Kidney glomerular epithelial cell (primary cell): ENCODE measurements at regions not wholly inside any gene's neighbourhood (a gene's known extent, or its start where the extent isn't known, plus 50 kb on each side); places are given as distances from the start of the nearest gene placed in this dataset.
"Not testable (repeated sequence)": the region's sequence is repeated elsewhere in the genome, so short reads cannot be mapped to it uniquely, and the experiment has no call there.

Experiments used
- DNase-seq: peaks from one replicate; lab custom pipeline; 2025; lab: John Stamatoyannopoulos, UW

DNA sequence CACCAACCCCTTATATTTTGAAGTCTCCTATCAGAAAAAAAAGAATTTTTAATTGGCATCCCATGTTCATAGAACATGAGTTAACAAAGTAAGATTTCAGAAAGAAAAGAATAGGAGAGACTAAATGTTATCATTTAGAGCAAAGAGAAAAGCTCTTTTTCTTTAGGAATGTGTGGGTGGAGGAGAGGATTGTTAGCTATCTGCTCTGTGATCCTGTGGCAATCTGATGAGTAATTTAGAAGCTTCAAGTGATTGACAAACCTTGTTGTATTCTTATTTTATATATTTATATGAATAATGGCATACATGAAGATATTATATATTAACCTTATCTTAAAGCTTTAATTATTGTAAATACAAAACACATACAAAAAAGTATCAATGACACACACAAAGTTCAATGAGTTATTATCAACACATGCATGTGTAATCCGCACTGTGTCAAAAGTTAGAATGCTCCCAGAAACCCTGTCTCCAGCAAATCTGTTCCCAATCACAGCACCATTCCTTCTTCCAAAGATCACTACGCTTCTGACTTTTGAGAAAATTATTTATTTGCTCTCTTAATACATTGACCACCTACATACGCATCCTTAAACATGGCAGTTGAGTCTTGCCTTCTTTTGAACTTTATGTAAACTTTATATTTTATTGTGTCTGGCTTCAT lies 907.4 kb downstream of the MCTP2 start:
- DNase-seq = no peak

GRCh38 chr15:95141486-95141885 lies 910.1 kb downstream of the MCTP2 start:
- DNase-seq = no peak

GRCh38 chr15:95142531-95142930 lies 911.2 kb downstream of the MCTP2 start:
- peak; percentile 78 for DNase-seq

DNA sequence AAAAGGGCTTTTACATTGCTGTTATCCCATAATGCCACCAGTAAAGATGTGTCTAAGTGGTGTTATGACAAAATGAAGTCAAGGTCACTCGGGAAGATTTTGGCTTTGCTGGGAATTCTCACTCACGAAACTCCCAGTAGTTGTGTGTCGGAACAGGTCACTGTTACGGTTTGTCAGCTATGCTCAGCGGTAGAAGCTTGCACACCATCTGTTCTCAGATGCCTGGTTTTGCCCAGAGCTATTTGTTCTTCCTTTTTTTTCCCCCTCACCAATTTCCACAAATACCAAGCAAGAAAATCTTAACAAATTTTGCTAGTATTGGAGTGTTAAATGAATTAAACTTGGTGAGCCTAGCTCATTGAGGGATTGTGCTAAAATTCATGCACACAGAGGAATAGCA lies 915.1 kb downstream of the MCTP2 start:
- no peak for DNase-seq

DNA sequence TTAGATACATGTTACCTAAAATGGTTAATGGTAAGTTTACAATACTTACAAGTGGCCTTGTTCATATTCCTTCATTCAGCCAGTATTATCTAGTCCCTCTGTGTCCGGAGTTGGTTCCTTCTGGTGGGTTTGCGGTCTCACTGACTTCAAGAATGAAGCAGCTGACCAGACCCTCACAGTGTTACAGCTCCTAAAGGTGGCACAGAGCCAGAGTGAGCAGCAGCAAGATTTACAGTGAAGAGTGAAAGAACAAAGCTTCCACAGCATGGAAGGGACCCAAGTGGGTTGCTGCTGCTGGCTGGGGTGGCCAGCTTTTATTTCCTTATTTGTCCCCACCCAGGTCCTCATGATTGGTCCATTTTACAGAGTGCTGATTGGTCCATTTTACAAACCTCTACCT lies 916.8 kb downstream of the MCTP2 start:
- no peak for DNase-seq

GRCh38 chr15:95149036-95149435 lies 917.7 kb downstream of the MCTP2 start:
- DNase-seq = no peak

DNA sequence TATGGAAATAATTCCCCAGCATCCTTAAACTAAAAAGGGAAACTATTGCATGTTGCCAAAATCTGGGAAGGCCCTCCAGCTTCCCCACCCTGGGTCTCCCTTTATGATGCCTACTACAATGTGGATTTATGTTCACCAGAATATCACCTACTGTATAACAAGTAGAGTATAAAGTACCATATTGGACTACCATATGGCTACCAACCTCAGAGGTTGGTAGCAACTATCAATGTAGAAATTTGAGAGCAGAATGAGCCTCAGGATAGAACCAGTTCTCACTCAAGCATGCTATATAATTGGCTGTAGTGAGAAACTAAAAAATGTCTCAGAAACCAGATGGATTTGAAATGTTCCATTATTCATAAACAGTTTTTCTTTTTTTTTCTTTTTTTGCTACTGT lies 918.4 kb downstream of the MCTP2 start:
- DNase-seq = no peak

- no peak for DNase-seq
These were observed 919.1 kb downstream of the MCTP2 start for GRCh38 chr15:95150466-95150865.

DNA sequence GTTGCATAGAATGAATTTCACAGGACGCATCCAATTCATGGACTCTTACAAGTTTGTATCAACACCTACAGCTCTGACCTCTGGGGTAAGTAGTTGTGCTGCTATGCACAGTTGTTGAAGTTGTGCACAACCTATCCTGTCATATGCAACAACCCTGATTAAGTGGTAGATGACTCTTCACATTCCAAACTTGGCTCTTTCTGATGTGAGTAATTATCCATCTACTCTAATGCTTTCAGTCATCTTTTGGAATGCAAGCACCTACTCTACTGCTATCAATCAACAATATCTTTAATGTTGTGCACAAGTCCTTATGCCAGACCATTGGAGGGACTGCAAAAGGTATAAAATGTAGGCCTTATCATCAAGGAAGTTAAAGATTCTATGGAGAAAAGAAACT lies 921.4 kb downstream of the MCTP2 start:
- peak; percentile 27 for DNase-seq

GRCh38 chr15:95153201-95153600 lies 921.8 kb downstream of the MCTP2 start:
- not testable (repeated sequence) for DNase-seq

DNA sequence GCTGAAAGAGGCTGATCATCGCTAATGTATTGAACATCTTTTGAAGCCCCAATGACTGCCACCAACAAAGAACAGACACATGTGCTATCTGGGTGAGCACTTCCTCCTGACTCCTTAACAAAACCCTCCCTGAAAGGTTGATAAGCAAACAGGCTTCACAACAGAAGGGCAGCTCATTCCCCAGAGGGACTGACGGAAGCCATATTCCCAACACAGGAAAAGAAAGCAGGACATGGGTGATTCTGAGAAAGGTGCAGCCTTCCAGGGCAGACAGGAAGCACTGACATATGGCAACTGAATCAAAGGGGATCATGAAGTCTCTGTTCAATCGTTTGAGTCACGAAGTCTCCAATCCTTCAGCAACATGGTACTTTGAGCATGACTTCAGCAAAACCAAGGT lies 929.0 kb downstream of the MCTP2 start:
- no peak for DNase-seq

GRCh38 chr15:95162069-95162468 lies 930.7 kb downstream of the MCTP2 start:
- no peak for DNase-seq

- no peak for DNase-seq
These were observed 931.2 kb downstream of the MCTP2 start for GRCh38 chr15:95162531-95162930.

GRCh38 chr15:95162967-95163531 lies 931.7 kb downstream of the MCTP2 start:
- DNase-seq = peak; percentile 90

- DNase-seq = no peak
These were observed 936.8 kb downstream of the MCTP2 start for GRCh38 chr15:95168152-95168551.

DNA sequence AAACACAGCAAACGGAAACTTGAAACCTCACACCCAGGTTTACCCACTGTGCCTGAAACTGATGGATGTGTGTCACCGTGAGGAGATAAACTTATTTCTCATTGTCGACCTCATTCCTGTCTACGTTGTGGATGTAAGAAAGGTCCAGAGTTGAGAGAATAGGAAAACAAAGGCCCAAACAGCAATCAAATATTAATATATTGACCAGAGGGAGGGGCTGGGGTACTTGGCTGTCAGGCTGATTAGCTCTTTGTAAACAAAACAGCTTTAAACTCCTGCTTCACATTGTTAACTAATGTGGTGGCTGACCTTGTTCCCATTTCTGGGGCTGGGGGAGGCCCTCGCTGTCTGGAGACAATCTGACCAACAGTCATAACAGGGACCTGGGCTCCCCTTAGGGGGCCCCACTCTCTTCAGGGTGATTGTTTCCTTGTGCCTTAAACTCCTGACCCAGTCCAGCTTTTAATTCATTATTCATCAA lies 937.6 kb downstream of the MCTP2 start:
- no peak for DNase-seq

DNA sequence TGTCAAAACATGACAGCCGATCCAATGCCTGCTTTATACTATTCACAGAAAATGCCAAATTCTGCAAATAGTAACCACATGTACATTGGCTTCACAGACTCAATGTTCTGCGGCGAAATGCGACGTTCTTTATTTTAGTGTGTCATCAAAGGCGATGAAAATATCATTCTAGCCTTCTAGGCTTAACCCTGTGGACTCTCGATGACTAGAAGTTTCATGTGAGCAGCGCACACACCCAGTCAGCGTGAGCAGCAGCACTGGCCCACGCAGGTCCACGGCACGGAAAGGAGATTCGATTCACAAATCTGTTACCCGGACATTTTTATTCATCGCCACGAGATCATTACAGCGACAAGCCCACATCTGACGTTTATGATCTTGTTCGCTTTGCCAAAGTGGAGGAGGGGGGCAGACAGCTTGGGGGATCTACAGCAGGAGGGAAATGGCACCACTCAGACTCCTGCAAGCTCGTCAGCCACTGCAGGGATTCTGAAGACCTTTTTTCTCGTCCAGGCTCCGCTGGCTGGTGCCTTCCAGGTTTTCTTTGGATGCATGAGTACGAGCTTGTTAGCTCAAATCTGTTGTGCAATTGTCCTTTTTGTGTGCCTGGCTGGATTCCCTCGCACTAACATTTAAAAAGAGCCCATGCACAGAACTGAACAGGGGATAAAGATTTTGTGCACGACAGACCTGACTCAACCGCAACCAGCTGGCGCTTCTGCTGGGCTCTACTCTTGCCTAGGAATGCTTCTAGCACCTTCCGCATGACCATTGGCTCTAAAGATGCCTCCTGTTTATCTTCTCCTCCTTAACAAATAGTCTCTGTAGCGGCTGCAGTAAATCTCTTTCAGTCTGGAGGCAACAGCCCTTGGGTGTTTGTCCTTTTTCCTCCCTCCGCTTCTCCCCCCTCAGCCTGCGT lies 938.4 kb downstream of the MCTP2 start:
- no peak for DNase-seq

- no peak for DNase-seq
These were observed 939.4 kb downstream of the MCTP2 start for GRCh38 chr15:95170561-95171380.

- no peak for DNase-seq
These were observed 940.2 kb downstream of the MCTP2 start for GRCh38 chr15:95171564-95171963.

- DNase-seq = peak; percentile 71
These were observed 943.2 kb downstream of the MCTP2 start for GRCh38 chr15:95174301-95175259.
